ENCODE measurements at regions not wholly inside any gene's neighbourhood (a gene's known extent, or its start where the extent isn't known, plus 50 kb on each side); places are given as distances from the start of the nearest gene placed in this dataset.

GRCh38 chr4:111696505-111696904 is 448.7 kb upstream of the FAM241A start:
- TF ChIP-seq CTCF (IDR thresholded peaks at IDR 0.05) (no peak), EZH2 (IDR thresholded peaks at IDR 0.05; ENCODE audit: borderline replicate concordance, insufficient read depth, low read depth, low read length, poor library complexity, severe bottlenecking) (no peak)

Data from B cell (primary cell).